Keratinocyte (primary cell): ENCODE measurements at regions not wholly inside any gene's neighbourhood (a gene's known extent, or its start where the extent isn't known, plus 50 kb on each side); places are given as distances from the start of the nearest gene placed in this dataset.

Source experiments
- CTCF ChIP-seq, 3 experiments: IDR thresholded peaks in 1 of 3; conservative IDR thresholded peaks in 1 of 3; optimal IDR thresholded peaks in 1 of 3; 2 replicates in 2 of 3; 3 replicates in 1 of 3; pipeline versions ENCODE3 to v1.5.1; 2011; ENCODE audit warnings: low read length in 3 of 3, mild to moderate bottlenecking in 3 of 3, moderate library complexity in 2 of 3, control low read depth in 1 of 3, inconsistent platforms in 1 of 3; ENCODE audit not compliant: insufficient read depth in 2 of 3; ENCODE audit errors: extremely low read depth in 1 of 3
- EZH2 ChIP-seq: IDR thresholded peaks from one replicate; pipeline ENCODE4 v1.6.1; 2012; ENCODE audit warnings: inconsistent platforms, mild to moderate bottlenecking, low read length, moderate library complexity

DNA sequence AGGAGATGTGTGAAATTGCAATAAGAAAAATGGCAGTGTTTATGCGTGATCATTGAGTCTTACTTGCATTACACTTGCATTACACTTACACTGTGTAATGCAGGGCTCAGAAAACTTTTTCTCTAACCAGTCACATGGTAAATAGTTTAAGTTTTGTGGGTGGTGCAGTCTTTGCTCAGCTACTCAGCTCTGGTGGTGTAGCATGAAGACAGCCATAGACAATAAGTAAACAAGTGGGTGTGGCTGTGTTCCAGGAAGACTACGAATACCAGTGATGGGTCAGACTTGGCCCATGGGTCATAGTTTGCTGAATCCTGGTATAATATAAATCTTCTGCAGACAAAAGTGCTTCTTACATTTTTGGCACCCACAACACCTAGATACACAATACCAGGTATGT, 115.6 kb upstream of the CYP1B1 start:
- TF ChIP-seq EZH2: no peak
- no peak for TF ChIP-seq CTCF (optimal IDR thresholded peaks at IDR 0.05 in 1 of 3, IDR thresholded peaks at IDR 0.05 in 1 of 3, conservative IDR thresholded peaks at IDR 0.05 in 1 of 3; ENCODE audit: extremely low read depth in 1 of 3, insufficient read depth in 2 of 3, low read length in 3 of 3)
